Peyer's patch (tissue), 4 donors: ENCODE measurements at regions not wholly inside any gene's neighbourhood (a gene's known extent, or its start where the extent isn't known, plus 50 kb on each side); places are given as distances from the start of the nearest gene placed in this dataset.

Experiments used
- CTCF ChIP-seq, 6 experiments: fragments of 450-650 bp in 4 of 6; fragments of 200-600 bp in 2 of 6; sonication (generic) in 1 of 6; IDR thresholded peaks; one replicate each; pipeline ENCODE4 v1.5.1; 2017 to 2019; ENCODE audit warnings: antibody characterized with exemption in 6 of 6, mild to moderate bottlenecking in 3 of 6, moderate library complexity in 1 of 6
- POLR2A ChIP-seq, 2 donors: fragments of 450-650 bp; IDR thresholded peaks; one replicate each; pipeline ENCODE4 v1.5.1; 2017; ENCODE audit warnings: antibody characterized with exemption in 2 of 2, mild to moderate bottlenecking in 2 of 2, moderate library complexity in 2 of 2

GRCh38 chr2:238730881-238731280 is 117.0 kb upstream of the TWIST2 start:
- TF ChIP-seq CTCF (IDR thresholded peaks at IDR 0.05): no peak
- TF ChIP-seq POLR2A (IDR thresholded peaks at IDR 0.05): no peak
